Gastroesophageal sphincter (tissue), 4 donors: ENCODE measurements at regions not wholly inside any gene's neighbourhood (a gene's known extent, or its start where the extent isn't known, plus 50 kb on each side); places are given as distances from the start of the nearest gene placed in this dataset.

ENCODE experiments used
- ATAC-seq: fragments of 150-250 bp; one replicate; pipeline ENCODE4 v1.9.1; 2016; ENCODE audit warnings: mild to moderate bottlenecking, moderate library complexity
- H3K27ac ChIP-seq, 4 donors: fragments of 200-600 bp; sonication (generic) in 3 of 4; 1 replicate in 3 of 4; 2 replicates in 1 of 4; pipeline ENCODE4 v1.5.1; 2016 to 2019
- H3K27me3 ChIP-seq: fragments of 200-600 bp; sonication (generic); one replicate; pipeline ENCODE4 v1.5.1; 2019
- H3K36me3 ChIP-seq, 2 donors: fragments of 200-600 bp; sonication (generic); one replicate each; pipeline ENCODE4 v1.5.1; 2019; ENCODE audit warnings: control low read depth in 1 of 2
- H3K4me1 ChIP-seq, 3 donors: fragments of 200-600 bp; sonication (generic); 1 replicate in 2 of 3; 2 replicates in 1 of 3; pipeline ENCODE4 v1.5.1; 2016 to 2019; ENCODE audit warnings: control low read depth in 2 of 3
- H3K4me3 ChIP-seq, 2 donors: fragments of 200-600 bp; sonication (generic); one replicate each; pipeline ENCODE4 v1.5.1; 2019; ENCODE audit warnings: mild to moderate bottlenecking in 1 of 2, moderate library complexity in 1 of 2
- H3K9me3 ChIP-seq, 3 donors: fragments of 200-600 bp; sonication (generic); one replicate each; pipeline ENCODE4 v1.5.1; 2017 to 2019; ENCODE audit warnings: control low read depth in 2 of 3
- EP300 ChIP-seq: sonication (generic); formaldehyde crosslinking; IDR thresholded peaks from one replicate; pipeline ENCODE4 v1.6.1; 2017; ENCODE audit warnings: antibody characterized with exemption, mild to moderate bottlenecking
- POLR2A ChIP-seq, 2 donors: fragments of 450-650 bp; IDR thresholded peaks; one replicate each; pipeline ENCODE4 v1.6.1; 2017; ENCODE audit warnings: antibody characterized with exemption in 2 of 2, mild to moderate bottlenecking in 2 of 2, moderate library complexity in 1 of 2
- POLR2AphosphoS5 ChIP-seq: sonication (generic); formaldehyde crosslinking; IDR thresholded peaks from one replicate; pipeline ENCODE4 v1.6.1; 2017; ENCODE audit warnings: antibody characterized with exemption
- WGBS, 2 donors: methylation state at CpG; one replicate each; pipeline ENCODE4 v1.1.5; 2018; ENCODE audit warnings: low coverage in 1 of 2; 5-methylcytosine and 5-hydroxymethylcytosine counted together
- TF ChIP-seq, protein P1 (sequence below), 4 experiments: fragments of 200-600 bp in 2 of 4; fragments of 450-650 bp in 2 of 4; sonication (generic) in 1 of 4; IDR thresholded peaks; one replicate each; pipeline ENCODE4 v1.5.1; 2017 to 2019; ENCODE audit warnings: antibody characterized with exemption in 4 of 4, mild to moderate bottlenecking in 2 of 4, moderate library complexity in 2 of 4

DNA sequence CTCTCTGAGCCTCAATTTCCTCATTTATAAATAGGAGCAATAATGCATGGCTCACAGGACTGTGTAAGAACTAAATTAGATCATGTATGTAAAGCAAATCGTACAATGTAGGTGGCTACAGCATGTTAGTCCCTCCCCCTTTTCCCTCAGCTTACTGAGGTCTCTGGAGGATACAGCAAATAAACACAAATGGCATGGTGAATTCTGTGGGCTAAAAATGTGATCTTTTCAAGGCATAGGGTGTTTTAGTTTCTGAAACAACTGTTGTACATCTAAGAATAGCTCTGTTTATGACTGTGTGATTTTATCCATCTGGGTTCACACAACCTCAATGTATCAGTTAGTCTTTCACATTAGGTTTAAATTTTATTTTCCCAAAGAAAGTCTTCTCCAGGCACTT, 121.2 kb upstream of the PLEKHG7 start:
- Histone ChIP-seq H3K36me3 (no peaks in the 10 kb centered on the region), H3K27ac (no peak overlapping the region), H3K4me3 (no peak overlapping the region), H3K27me3 (no peaks in the 10 kb centered on the region), H3K4me1 (peaks cover 0 to 3% (median 0%) of the 10 kb centered on the region in 3 donors), H3K9me3 (no peaks in the 10 kb centered on the region)
- ATAC-seq, result no peak
- TF ChIP-seq EP300 (no peak), POLR2AphosphoS5 (no peak), POLR2A (IDR thresholded peaks at IDR 0.05) (no peak)
- TF ChIP-seq, protein P1, sequence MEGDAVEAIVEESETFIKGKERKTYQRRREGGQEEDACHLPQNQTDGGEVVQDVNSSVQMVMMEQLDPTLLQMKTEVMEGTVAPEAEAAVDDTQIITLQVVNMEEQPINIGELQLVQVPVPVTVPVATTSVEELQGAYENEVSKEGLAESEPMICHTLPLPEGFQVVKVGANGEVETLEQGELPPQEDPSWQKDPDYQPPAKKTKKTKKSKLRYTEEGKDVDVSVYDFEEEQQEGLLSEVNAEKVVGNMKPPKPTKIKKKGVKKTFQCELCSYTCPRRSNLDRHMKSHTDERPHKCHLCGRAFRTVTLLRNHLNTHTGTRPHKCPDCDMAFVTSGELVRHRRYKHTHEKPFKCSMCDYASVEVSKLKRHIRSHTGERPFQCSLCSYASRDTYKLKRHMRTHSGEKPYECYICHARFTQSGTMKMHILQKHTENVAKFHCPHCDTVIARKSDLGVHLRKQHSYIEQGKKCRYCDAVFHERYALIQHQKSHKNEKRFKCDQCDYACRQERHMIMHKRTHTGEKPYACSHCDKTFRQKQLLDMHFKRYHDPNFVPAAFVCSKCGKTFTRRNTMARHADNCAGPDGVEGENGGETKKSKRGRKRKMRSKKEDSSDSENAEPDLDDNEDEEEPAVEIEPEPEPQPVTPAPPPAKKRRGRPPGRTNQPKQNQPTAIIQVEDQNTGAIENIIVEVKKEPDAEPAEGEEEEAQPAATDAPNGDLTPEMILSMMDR (IDR thresholded peaks at IDR 0.05), result no peak
- 46 to 57% methylated on average over 1 of the region's 1 CpG for WGBS, 2 donors

- no peak overlapping the region for H3K4me3 ChIP-seq
- TF ChIP-seq EP300, result no peak
- TF ChIP-seq, protein P1 (IDR thresholded peaks at IDR 0.05), result no peak
- TF ChIP-seq POLR2AphosphoS5, result no peak
- no peak for TF ChIP-seq POLR2A (IDR thresholded peaks at IDR 0.05)
- no peaks in the 10 kb centered on the region for H3K9me3 ChIP-seq
- WGBS, 2 donors, result 85 to 89% methylated on average over 4 to 6 of the region's 6 CpGs
- no peak for ATAC-seq
- H3K4me1 ChIP-seq, result peaks cover 0 to 6% (median 0%) of the 10 kb centered on the region in 3 donors
- no peaks in the 10 kb centered on the region for H3K36me3 ChIP-seq
- no peak overlapping the region for H3K27ac ChIP-seq
- H3K27me3 ChIP-seq, result no peaks in the 10 kb centered on the region
Measured at GRCh38 chr12:92574911-92575570, 127.7 kb upstream of the PLEKHG7 start.

- H3K27me3 ChIP-seq, result no peaks in the 10 kb centered on the region
- H3K9me3 ChIP-seq, result no peaks in the 10 kb centered on the region
- WGBS, 2 donors, result 93% methylated on average over 4 to 7 of the region's 8 CpGs
- no peak overlapping the region for H3K27ac ChIP-seq
- H3K4me1 ChIP-seq, result peaks cover 0 to 10% (median 0%) of the 10 kb centered on the region in 3 donors
- no peak overlapping the region for H3K4me3 ChIP-seq
- TF ChIP-seq EP300 (no peak), POLR2AphosphoS5 (no peak), POLR2A (IDR thresholded peaks at IDR 0.05) (no peak)
- TF ChIP-seq, protein P1 (IDR thresholded peaks at IDR 0.05), result no peak
- no peak for ATAC-seq
- no peaks in the 10 kb centered on the region for H3K36me3 ChIP-seq
Measured at GRCh38 chr12:92574051-92574783, 128.6 kb upstream of the PLEKHG7 start.

DNA sequence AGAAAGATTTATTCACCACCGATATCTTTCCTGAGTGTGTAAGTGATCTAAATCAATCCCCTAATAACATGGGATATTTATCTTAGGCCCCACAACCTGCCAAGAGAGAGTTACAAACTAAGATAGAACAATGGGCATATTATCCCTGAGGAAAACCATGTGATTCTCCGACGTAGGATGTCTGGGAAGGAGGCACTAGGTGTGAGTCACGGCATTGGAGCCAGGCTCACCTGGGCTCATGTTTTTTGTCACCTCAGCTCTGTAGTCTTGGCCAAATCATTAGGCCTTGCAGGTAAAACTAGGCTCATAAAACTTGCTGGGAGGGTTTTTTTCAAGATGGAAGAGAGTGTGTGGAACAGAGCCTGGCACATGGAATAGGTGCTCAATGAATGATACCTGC, 129.7 kb upstream of the PLEKHG7 start:
- Histone ChIP-seq H3K27me3 (no peaks in the 10 kb centered on the region), H3K27ac (no peak overlapping the region), H3K4me3 (no peak overlapping the region), H3K4me1 (peaks cover 0 to 10% (median 0%) of the 10 kb centered on the region in 3 donors), H3K36me3 (no peaks in the 10 kb centered on the region), H3K9me3 (no peaks in the 10 kb centered on the region)
- TF ChIP-seq POLR2AphosphoS5, result no peak
- TF ChIP-seq, protein P1 (IDR thresholded peaks at IDR 0.05), result no peak
- no peak for TF ChIP-seq EP300
- no peak for TF ChIP-seq POLR2A (IDR thresholded peaks at IDR 0.05)
- WGBS, 2 donors, result 88 to 92% methylated on average over 4 of the region's 4 CpGs
- no peak for ATAC-seq
